Endodermal cell (in vitro differentiated cells): ENCODE measurements at regions not wholly inside any gene's neighbourhood (a gene's known extent, or its start where the extent isn't known, plus 50 kb on each side); places are given as distances from the start of the nearest gene placed in this dataset.

Experiments used
- DNase-seq: peaks from one replicate; pipeline ENCODE4 v3.0.0-alpha.2; 2017
- H3K27ac ChIP-seq: 2 replicates; pipeline ENCODE4 v1.5.1; 2013; ENCODE audit warnings: mild to moderate bottlenecking, low read depth, low read length, moderate library complexity
- H3K27me3 ChIP-seq: 2 replicates; pipeline ENCODE4 v1.6.1; 2013; ENCODE audit warnings: mild to moderate bottlenecking, low read length, moderate library complexity; ENCODE audit not compliant: insufficient read depth, control insufficient read depth, poor library complexity, severe bottlenecking
- H3K36me3 ChIP-seq: 2 replicates; pipeline ENCODE4 v1.7.0; 2013; ENCODE audit warnings: mild to moderate bottlenecking, low read length, moderate library complexity; ENCODE audit not compliant: control insufficient read depth, insufficient read depth
- H3K4me1 ChIP-seq: one replicate; pipeline ENCODE4 v1.7.0; 2013; ENCODE audit warnings: low read length; ENCODE audit not compliant: control insufficient read depth, insufficient read depth
- H3K4me3 ChIP-seq: 2 replicates; pipeline ENCODE4 v1.5.1; 2013; ENCODE audit warnings: mild to moderate bottlenecking, low read length, moderate library complexity
- H3K9ac ChIP-seq: 2 replicates; pipeline ENCODE4 v1.6.1; 2013; ENCODE audit warnings: mild to moderate bottlenecking, low read length, moderate library complexity; ENCODE audit not compliant: poor library complexity, severe bottlenecking; ENCODE audit errors: extremely low read depth
- H3K9me3 ChIP-seq: 2 replicates; pipeline ENCODE4 v1.6.1; 2013; ENCODE audit warnings: mild to moderate bottlenecking, low read length, moderate library complexity; ENCODE audit not compliant: control insufficient read depth
- H3K27ac Mint-ChIP-seq: 2 replicates; pipeline ENCODE4 v1.8.0; 2020; ENCODE audit warnings: mixed read lengths
- H3K27me3 Mint-ChIP-seq: 2 replicates; pipeline ENCODE4 v1.8.0; 2021; ENCODE audit warnings: mild to moderate bottlenecking, mixed read lengths; ENCODE audit not compliant: insufficient read depth
- H3K36me3 Mint-ChIP-seq: 2 replicates; pipeline ENCODE4 v1.8.0; 2020; ENCODE audit warnings: low read depth, mixed read lengths
- H3K4me1 Mint-ChIP-seq: 2 replicates; pipeline ENCODE4 v1.8.0; 2020; ENCODE audit warnings: mixed read lengths
- H3K4me3 Mint-ChIP-seq: 2 replicates; pipeline ENCODE4 v1.8.0; 2020; ENCODE audit warnings: mild to moderate bottlenecking, moderate library complexity, mixed read lengths
- H3K9me3 Mint-ChIP-seq: 2 replicates; pipeline ENCODE4 v1.8.0; 2020; ENCODE audit warnings: mild to moderate bottlenecking, mixed read lengths
- CTCF ChIP-seq: fragments of 200-600 bp; sonication (generic); conservative IDR thresholded peaks from 2 replicates; pipeline ENCODE4 v1.5.0; 2021; ENCODE audit warnings: antibody characterized with exemption, mild to moderate bottlenecking
- WGBS, 2 experiments: methylation state at CpG; one replicate each; pipeline versions ENCODE4 v1.1.5 to v1.1.7; 2013; ENCODE audit warnings: missing lambda C conversion rate in 2 of 2, mixed read lengths in 1 of 2; ENCODE audit not compliant: insufficient coverage in 1 of 2, insufficient read length in 1 of 2; 5-methylcytosine and 5-hydroxymethylcytosine counted together

DNA sequence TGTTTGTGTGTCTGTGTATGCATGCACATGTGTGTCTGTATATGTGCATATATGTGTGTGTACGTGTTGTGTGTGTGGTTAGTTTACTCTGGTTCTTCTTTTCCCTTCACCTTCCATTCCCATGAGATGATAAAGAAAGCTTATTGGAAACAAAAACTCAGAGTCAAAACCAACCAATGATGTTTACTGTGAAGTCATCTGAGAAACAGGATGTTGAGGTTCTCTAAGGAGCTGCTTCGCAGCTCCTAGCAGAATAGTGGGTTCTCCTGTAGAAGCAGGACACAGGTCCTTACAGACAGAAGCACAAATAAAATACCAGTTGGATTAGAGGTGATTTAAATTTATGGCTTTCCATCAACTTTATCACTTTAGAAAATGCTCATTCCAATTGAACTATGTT lies 256.1 kb upstream of the PLET1 start:
- Histone ChIP-seq H3K27ac (no peak overlapping the region), H3K9me3 (no peaks in the 10 kb centered on the region), H3K4me1 (peaks cover under 1% of the 10 kb centered on the region), H3K4me3 (no peak overlapping the region), H3K27me3 (no peaks in the 10 kb centered on the region), H3K9ac (no peak overlapping the region), H3K36me3 (no peaks in the 10 kb centered on the region)
- H3K9me3 Mint-ChIP-seq, result peaks cover 4% of the 10 kb centered on the region
- DNase-seq, result no peak
- H3K27ac Mint-ChIP-seq, result no peak overlapping the region
- 92 to 100% methylated on average over 1 of the region's 2 CpGs for WGBS, 2 experiments
- H3K36me3 Mint-ChIP-seq, result no peaks in the 10 kb centered on the region
- no peak for TF ChIP-seq CTCF
- no peak overlapping the region for H3K4me3 Mint-ChIP-seq
- H3K27me3 Mint-ChIP-seq, result peaks cover 4% of the 10 kb centered on the region
- H3K4me1 Mint-ChIP-seq, result no peaks in the 10 kb centered on the region

GRCh38 chr11:112518371-112518770 lies 257.7 kb upstream of the PLET1 start:
- Histone ChIP-seq H3K36me3 (no peaks in the 10 kb centered on the region), H3K27me3 (no peaks in the 10 kb centered on the region), H3K27ac (no peak overlapping the region), H3K4me1 (no peaks in the 10 kb centered on the region), H3K9ac (no peak overlapping the region), H3K9me3 (no peaks in the 10 kb centered on the region), H3K4me3 (no peak overlapping the region)
- no peak for TF ChIP-seq CTCF
- peaks cover 2% of the 10 kb centered on the region for H3K27me3 Mint-ChIP-seq
- peaks cover 4% of the 10 kb centered on the region for H3K9me3 Mint-ChIP-seq
- no peaks in the 10 kb centered on the region for H3K36me3 Mint-ChIP-seq
- no peak for DNase-seq
- no peak overlapping the region for H3K4me3 Mint-ChIP-seq
- H3K27ac Mint-ChIP-seq, result no peak overlapping the region
- 80% methylated on average over 1 of the region's 1 CpG; no CpG with 5 or more reads in 1 of the 2 experiments for WGBS, 2 experiments
- peaks cover 4% of the 10 kb centered on the region for H3K4me1 Mint-ChIP-seq

DNA sequence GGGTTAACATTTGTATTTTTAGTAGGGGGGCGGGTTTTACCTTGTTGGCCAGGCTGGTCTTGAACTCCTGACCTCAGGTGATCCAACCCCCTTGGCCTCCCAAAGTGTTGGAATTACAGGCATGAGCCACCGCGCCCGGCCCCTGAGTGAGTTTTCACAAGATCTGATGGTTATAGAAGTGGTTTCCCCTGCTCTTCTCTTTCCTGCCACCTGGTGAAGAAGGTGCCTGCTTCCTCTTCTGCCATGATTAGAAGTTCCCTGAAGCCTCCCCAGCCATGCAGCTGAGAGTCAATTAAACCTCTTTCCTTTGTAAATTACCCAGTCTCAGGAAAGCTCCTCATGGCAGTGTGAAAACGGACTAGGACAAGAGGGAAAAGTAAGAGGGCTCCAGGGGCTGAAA lies 259.1 kb upstream of the PLET1 start:
- Histone ChIP-seq H3K36me3 (no peaks in the 10 kb centered on the region), H3K27me3 (no peaks in the 10 kb centered on the region), H3K4me1 (no peaks in the 10 kb centered on the region), H3K9me3 (no peaks in the 10 kb centered on the region), H3K27ac (no peak overlapping the region), H3K9ac (no peak overlapping the region), H3K4me3 (no peak overlapping the region)
- no peaks in the 10 kb centered on the region for H3K36me3 Mint-ChIP-seq
- TF ChIP-seq CTCF, result no peak
- H3K4me1 Mint-ChIP-seq, result peaks cover 6% of the 10 kb centered on the region
- peaks cover 7% of the 10 kb centered on the region for H3K27me3 Mint-ChIP-seq
- H3K27ac Mint-ChIP-seq, result no peak overlapping the region
- H3K9me3 Mint-ChIP-seq, result peaks cover 4% of the 10 kb centered on the region
- H3K4me3 Mint-ChIP-seq, result no peak overlapping the region
- WGBS, 2 experiments, result 76 to 93% methylated on average over 2 to 5 of the region's 5 CpGs
- peak; percentile 51 for DNase-seq
